H1 (cell line): ENCODE measurements at regions not wholly inside any gene's neighbourhood (a gene's known extent, or its start where the extent isn't known, plus 50 kb on each side); places are given as distances from the start of the nearest gene placed in this dataset.

ENCODE experiments used
- CTCF ChIA-PET: fragments of 300-600 bp; sonication (Branson Sonifier 250); formaldehyde crosslinking; loops from one replicate; lab custom pipeline; 2021; ENCODE audit not compliant: partially characterized antibody; lab: Charles Lee
- POLR2A ChIA-PET: fragments of 300-600 bp; sonication (Branson Sonifier 250); formaldehyde crosslinking; loops from one replicate; lab custom pipeline; 2021; ENCODE audit warnings: inconsistent platforms; ENCODE audit not compliant: partially characterized antibody; lab: Charles Lee
- DNase-seq, 2 experiments: peaks; one replicate each; pipeline versions ENCODE4 v3.0.0 to v3.0.0-alpha.2; 2010 to 2022; ENCODE audit warnings: low spot score in 2 of 2, low read depth in 1 of 2, mixed read lengths in 1 of 2
- FAIRE-seq: peaks from 2 replicates; lab custom pipeline; 2011; peaks lifted over from hg19 to GRCh38; lab: Jason Lieb, UNC
- H2AFZ ChIP-seq: 2 replicates; pipeline ENCODE4 v1.8.1; 2012; ENCODE audit warnings: low read length, inconsistent platforms
- H2AK5ac ChIP-seq: 2 replicates; pipeline ENCODE4 v1.6.1; 2013; ENCODE audit warnings: low read depth, low read length
- H2BK120ac ChIP-seq: replicated peaks from 2 replicates; pipeline ENCODE3; 2013; ENCODE audit warnings: low read depth, low read length, inconsistent platforms
- H2BK12ac ChIP-seq: 2 replicates; pipeline ENCODE4 v1.6.1; 2013; ENCODE audit warnings: low read depth, low read length
- H2BK15ac ChIP-seq: 2 replicates; pipeline ENCODE4 v1.6.1; 2013; ENCODE audit warnings: low read length
- H2BK20ac ChIP-seq: 2 replicates; pipeline ENCODE4 v1.6.1; 2013; ENCODE audit warnings: low read length
- H2BK5ac ChIP-seq: 2 replicates; pipeline ENCODE4 v1.6.1; 2013; ENCODE audit warnings: low read depth, low read length
- H3K14ac ChIP-seq: 2 replicates; pipeline ENCODE4 v1.6.1; 2013; ENCODE audit warnings: inconsistent platforms; ENCODE audit not compliant: insufficient read length
- H3K18ac ChIP-seq: 2 replicates; pipeline ENCODE4 v1.6.1; 2013; ENCODE audit warnings: low read length; ENCODE audit errors: extremely low read depth
- H3K23ac ChIP-seq: 2 replicates; pipeline ENCODE4 v1.6.1; 2013; ENCODE audit warnings: inconsistent platforms; ENCODE audit not compliant: insufficient read length
- H3K23me2 ChIP-seq: 2 replicates; pipeline ENCODE4 v1.6.1; 2013; ENCODE audit warnings: low read depth, low read length
- H3K27ac ChIP-seq: 2 replicates; pipeline ENCODE4 v1.6.1; 2011; ENCODE audit warnings: low read depth, low read length, inconsistent platforms
- H3K27me3 ChIP-seq, 4 experiments: replicated peaks in 1 of 4; 1 replicate in 1 of 4; 2 replicates in 3 of 4; pipeline versions ENCODE4 v1.6.1 to v1.8.1; 2011 to 2013; ENCODE audit warnings: low read length in 3 of 4, mild to moderate bottlenecking in 3 of 4, inconsistent platforms in 2 of 4, mixed read lengths in 2 of 4, moderate library complexity in 1 of 4; ENCODE audit not compliant: control insufficient read depth in 3 of 4, insufficient read depth in 3 of 4; ENCODE audit errors: extremely low read depth in 1 of 4
- H3K36me3 ChIP-seq, 4 experiments: 2 replicates each; pipeline versions ENCODE4 v1.6.1 to v1.8.1; 2011 to 2013; ENCODE audit warnings: mild to moderate bottlenecking in 4 of 4, low read length in 3 of 4, moderate library complexity in 2 of 4, control low read depth in 1 of 4, inconsistent platforms in 1 of 4; ENCODE audit not compliant: insufficient read depth in 4 of 4, control insufficient read depth in 2 of 4
- H3K4ac ChIP-seq: replicated peaks from 2 replicates; pipeline ENCODE3; 2013; ENCODE audit warnings: low read length, low read depth, mixed read lengths, inconsistent platforms; ENCODE audit not compliant: insufficient read length
- H3K4me1 ChIP-seq, 4 experiments: replicated peaks in 1 of 4; 1 replicate in 1 of 4; 2 replicates in 3 of 4; pipeline versions ENCODE4 v1.6.1 to v1.8.1; 2011 to 2013; ENCODE audit warnings: low read length in 3 of 4, inconsistent platforms in 2 of 4, mixed read lengths in 1 of 4; ENCODE audit not compliant: insufficient read depth in 4 of 4, control insufficient read depth in 3 of 4
- H3K4me2 ChIP-seq, 2 experiments: 2 replicates each; pipeline versions ENCODE4 v1.6.1 to v1.8.1; 2011 to 2013; ENCODE audit warnings: low read depth in 2 of 2, low read length in 2 of 2, control low read depth in 1 of 2, inconsistent platforms in 1 of 2, mild to moderate bottlenecking in 1 of 2; ENCODE audit not compliant: insufficient read depth in 1 of 2
- H3K4me3 ChIP-seq, 4 experiments: fragments of 200-600, 300-600 bp in 1 of 4; sonication (generic), shearing (Covaris generic), sonication (Bioruptor Twin) in 1 of 4; 2 replicates each; pipeline versions ENCODE4 v1.5.1 to v1.8.1; 2011 to 2016; ENCODE audit warnings: low read length in 4 of 4, low read depth in 3 of 4, control low read depth in 2 of 4, inconsistent platforms in 2 of 4, mild to moderate bottlenecking in 2 of 4, mixed read lengths in 1 of 4, moderate library complexity in 1 of 4; ENCODE audit not compliant: insufficient read depth in 2 of 4; ENCODE audit errors: extremely low read depth in 1 of 4
- H3K56ac ChIP-seq: replicated peaks from 2 replicates; pipeline ENCODE3; 2013; ENCODE audit warnings: low read depth, mild to moderate bottlenecking, mixed read lengths, low read length, inconsistent platforms; ENCODE audit not compliant: insufficient read length
- H3K79me1 ChIP-seq: 2 replicates; pipeline ENCODE4 v1.6.1; 2013; ENCODE audit warnings: low read depth, low read length, control low read depth
- H3K79me2 ChIP-seq, 2 experiments: 2 replicates each; pipeline versions ENCODE4 v1.6.1 to v1.8.1; 2012 to 2013; ENCODE audit warnings: low read length in 2 of 2, mild to moderate bottlenecking in 2 of 2, inconsistent platforms in 1 of 2; ENCODE audit not compliant: insufficient read depth in 2 of 2, control insufficient read depth in 1 of 2
- H3K9ac ChIP-seq, 4 experiments: replicated peaks in 1 of 4; 1 replicate in 1 of 4; 2 replicates in 3 of 4; pipeline versions ENCODE4 v1.6.1 to v1.8.1; 2011 to 2013; ENCODE audit warnings: low read depth in 3 of 4, low read length in 3 of 4, control low read depth in 2 of 4, mild to moderate bottlenecking in 2 of 4, moderate library complexity in 2 of 4, inconsistent platforms in 1 of 4; ENCODE audit errors: extremely low read depth in 1 of 4
- H3K9me3 ChIP-seq, 2 experiments: 2 replicates each; pipeline versions ENCODE4 v1.6.1 to v1.8.1; 2012 to 2013; ENCODE audit warnings: mild to moderate bottlenecking in 2 of 2, moderate library complexity in 2 of 2, control low read depth in 1 of 2, inconsistent platforms in 1 of 2, low read depth in 1 of 2, low read length in 1 of 2, mixed read lengths in 1 of 2; ENCODE audit not compliant: insufficient read depth in 2 of 2
- H4K20me1 ChIP-seq, 2 experiments: replicated peaks in 1 of 2; 2 replicates each; pipeline versions ENCODE3 to v1.8.1; 2011 to 2013; ENCODE audit warnings: inconsistent platforms in 2 of 2, low read length in 2 of 2, mild to moderate bottlenecking in 1 of 2; ENCODE audit not compliant: insufficient read depth in 2 of 2, control insufficient read depth in 1 of 2
- H4K5ac ChIP-seq: 2 replicates; pipeline ENCODE4 v1.6.1; 2013; ENCODE audit warnings: low read length, low read depth, mixed read lengths, inconsistent platforms; ENCODE audit not compliant: insufficient read length
- H4K8ac ChIP-seq: 2 replicates; pipeline ENCODE4 v1.8.0; 2013; ENCODE audit warnings: mild to moderate bottlenecking, moderate library complexity, low read length, inconsistent platforms; ENCODE audit not compliant: insufficient read depth; ENCODE audit errors: extremely low read depth
- H4K91ac ChIP-seq: replicated peaks from 2 replicates; pipeline ENCODE3; 2013; ENCODE audit warnings: low read length, mixed read lengths, inconsistent platforms; ENCODE audit not compliant: insufficient read length
- CHD2 ChIP-seq: IDR thresholded peaks from 2 replicates; pipeline ENCODE4 v1.6.1; 2012; ENCODE audit warnings: low read length, improper control_type of control experiment
- EP300 ChIP-seq, 2 experiments: IDR thresholded peaks; 1 replicate in 1 of 2; 2 replicates in 1 of 2; pipeline ENCODE4 v1.6.1; 2011 to 2012; ENCODE audit warnings: low read depth in 2 of 2, low read length in 2 of 2, mild to moderate bottlenecking in 2 of 2, borderline replicate concordance in 1 of 2, inconsistent platforms in 1 of 2, moderate library complexity in 1 of 2
- WGBS, 2 experiments: shearing (Covaris generic) in 1 of 2; methylation state at CpG; one replicate each; pipeline versions ENCODE4 v1.1.6 to v1.1.7; 2013 to 2015; ENCODE audit warnings: low lambda C conversion rate in 2 of 2, mixed read lengths in 2 of 2, inconsistent platforms in 1 of 2, low coverage in 1 of 2, missing lambda C conversion rate in 1 of 2; ENCODE audit not compliant: insufficient replicate concordance in 2 of 2, insufficient coverage in 1 of 2, insufficient read length in 1 of 2; ENCODE audit errors: extremely low coverage in 1 of 2, missing lambda C conversion rate in 1 of 2; 5-methylcytosine and 5-hydroxymethylcytosine counted together

DNA sequence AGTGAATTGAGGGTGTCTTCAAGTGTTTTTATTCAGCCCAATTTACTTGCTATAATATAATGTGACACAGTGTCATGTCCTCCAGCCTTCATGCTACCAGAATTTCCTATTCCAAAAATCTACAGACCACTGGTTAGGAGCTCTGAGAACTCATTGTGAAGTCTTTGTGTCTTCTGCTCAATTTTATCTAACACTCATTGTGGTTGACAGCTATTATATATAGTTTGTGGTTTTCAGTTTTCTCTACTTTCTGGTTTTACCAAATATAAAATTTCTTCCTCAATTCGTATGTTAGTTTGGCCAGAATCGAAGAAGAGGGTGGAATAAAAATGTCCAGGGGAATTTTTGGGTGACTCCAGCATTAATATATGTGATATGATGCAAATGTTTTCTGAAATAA is 509.3 kb upstream of the NUDT12 start:
- H3K79me1 ChIP-seq: no peaks in the 10 kb centered on the region
- no peaks in the 10 kb centered on the region for H3K23me2 ChIP-seq
- TF ChIP-seq EP300 (IDR thresholded peaks at IDR 0.05; ENCODE audit: borderline replicate concordance in 1 of 2, low read depth in 2 of 2, low read length in 2 of 2) (no peak), CHD2 (no peak)
- no peak overlapping the region for H3K56ac ChIP-seq
- H3K18ac ChIP-seq: no peak overlapping the region
- H3K79me2 ChIP-seq: no peaks in the 10 kb centered on the region
- ChIA-PET POLR2A (no interaction called here), CTCF (no interaction called here)
- no peak overlapping the region for H2BK15ac ChIP-seq
- no peak overlapping the region for H2BK20ac ChIP-seq
- 96% methylated on average over 2 of the region's 2 CpGs; no CpG with 5 or more reads in 1 of the 2 experiments for WGBS, 2 experiments
- no peaks in the 10 kb centered on the region for H3K4me1 ChIP-seq
- no peak overlapping the region for H3K4ac ChIP-seq
- no peak overlapping the region for H3K4me2 ChIP-seq
- H2BK12ac ChIP-seq: no peak overlapping the region
- no peak overlapping the region for H4K91ac ChIP-seq
- DNase-seq: no peak
- H3K9ac ChIP-seq: no peak overlapping the region
- no peak overlapping the region for H2AK5ac ChIP-seq
- no peak overlapping the region for H4K5ac ChIP-seq
- H3K27ac ChIP-seq: no peak overlapping the region
- no peak overlapping the region for H3K14ac ChIP-seq
- H3K9me3 ChIP-seq: no peaks in the 10 kb centered on the region
- H3K27me3 ChIP-seq: no peaks in the 10 kb centered on the region
- no peak overlapping the region for H4K8ac ChIP-seq
- no peak overlapping the region for H2BK120ac ChIP-seq
- H3K23ac ChIP-seq: no peak overlapping the region
- H3K4me3 ChIP-seq: no peak overlapping the region
- no peak overlapping the region for H2AFZ ChIP-seq
- no peak overlapping the region for H2BK5ac ChIP-seq
- no peaks in the 10 kb centered on the region for H3K36me3 ChIP-seq
- no peaks in the 10 kb centered on the region for H4K20me1 ChIP-seq
- FAIRE-seq: no peak
